HG03139 (cell line): ENCODE measurements at regions not wholly inside any gene's neighbourhood (a gene's known extent, or its start where the extent isn't known, plus 50 kb on each side); places are given as distances from the start of the nearest gene placed in this dataset.
"Not testable (repeated sequence)": the region's sequence is repeated elsewhere in the genome, so short reads cannot be mapped to it uniquely, and the experiment has no call there.

Experiments
- ATAC-seq: cut with Tn5 transposase; IDR thresholded peaks from one replicate; pipeline ENCODE4 v1.9.1; 2021; ENCODE audit not compliant: unreplicated experiment

DNA sequence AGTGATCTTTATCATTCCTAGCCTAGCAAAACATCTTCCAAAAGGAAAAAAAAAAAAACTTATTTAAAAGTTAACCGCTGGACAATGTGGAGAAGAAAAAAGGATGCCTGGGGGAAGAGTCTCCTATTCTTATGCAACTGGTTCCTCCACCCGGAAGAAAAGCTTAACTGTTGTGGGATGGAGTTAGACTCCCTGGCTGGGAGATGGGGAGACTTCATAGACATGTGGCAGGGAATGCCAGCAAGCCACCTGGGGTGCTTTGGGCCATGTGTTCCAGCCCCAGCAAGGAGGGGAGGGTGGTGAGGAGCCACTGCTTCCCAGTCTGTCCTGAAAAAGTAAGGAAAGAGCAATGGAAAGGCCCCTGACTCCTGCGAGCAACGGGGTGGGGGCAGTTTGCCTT, 119.4 kb upstream of the SPIN4 start:
- no peak for ATAC-seq

DNA sequence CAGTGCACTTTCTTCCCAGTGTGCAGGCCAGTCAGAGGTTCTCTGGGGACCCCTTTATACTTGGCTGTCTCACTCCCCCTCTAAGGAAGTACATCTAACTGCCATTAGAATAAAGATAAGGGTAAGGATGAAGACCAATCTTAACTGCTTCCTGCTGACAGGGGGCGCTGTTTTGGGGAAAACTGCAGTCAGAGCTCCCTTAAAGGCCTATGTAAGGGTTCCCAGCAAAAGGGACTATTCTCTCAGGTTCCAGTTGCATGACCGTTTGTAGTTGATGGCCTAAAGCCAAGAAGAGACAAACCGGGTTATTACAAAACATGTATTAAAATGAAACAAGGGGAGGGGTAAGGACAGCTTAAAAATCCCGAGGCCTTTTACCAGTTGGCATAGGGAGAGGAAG, 115.6 kb upstream of the SPIN4 start:
- no peak for ATAC-seq

DNA sequence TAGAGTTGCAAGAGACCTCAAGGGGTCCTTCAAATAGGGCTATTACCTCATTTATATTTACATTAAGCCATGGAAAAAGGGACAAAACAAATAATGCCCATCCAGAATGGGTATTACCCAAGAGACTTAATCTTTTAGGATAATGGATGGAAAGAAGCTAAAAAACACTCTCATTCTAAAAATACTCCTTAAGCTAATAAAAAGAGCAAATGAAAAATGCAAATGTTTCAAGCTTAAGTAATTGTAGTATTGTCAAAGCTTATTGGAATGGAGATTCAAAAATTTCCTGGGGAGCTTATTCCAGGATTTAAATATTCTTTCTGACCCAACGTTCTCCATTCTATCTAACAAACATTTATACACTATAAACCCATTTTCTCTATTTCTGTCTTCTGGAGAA, 107.8 kb upstream of the SPIN4 start:
- no peak for ATAC-seq

DNA sequence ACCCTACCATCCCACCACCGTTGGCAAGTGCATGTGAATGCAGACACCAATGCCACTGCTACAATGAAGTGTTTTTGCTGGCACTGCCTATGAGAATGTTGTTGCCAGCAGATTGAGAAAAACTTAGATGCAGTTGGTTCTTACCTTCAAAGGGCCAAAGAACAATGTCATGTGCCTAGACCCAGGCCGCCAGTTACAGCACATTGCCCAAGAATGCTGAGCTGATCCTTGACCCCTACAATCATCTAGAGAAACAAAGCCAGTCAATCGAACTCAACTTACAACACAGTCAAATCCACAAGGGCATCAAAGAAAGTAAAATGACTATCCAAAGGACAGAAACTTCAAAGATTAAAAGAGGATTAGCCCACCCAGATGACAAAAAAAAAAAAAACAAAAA, 102.4 kb upstream of the SPIN4 start:
- no peak for ATAC-seq

DNA sequence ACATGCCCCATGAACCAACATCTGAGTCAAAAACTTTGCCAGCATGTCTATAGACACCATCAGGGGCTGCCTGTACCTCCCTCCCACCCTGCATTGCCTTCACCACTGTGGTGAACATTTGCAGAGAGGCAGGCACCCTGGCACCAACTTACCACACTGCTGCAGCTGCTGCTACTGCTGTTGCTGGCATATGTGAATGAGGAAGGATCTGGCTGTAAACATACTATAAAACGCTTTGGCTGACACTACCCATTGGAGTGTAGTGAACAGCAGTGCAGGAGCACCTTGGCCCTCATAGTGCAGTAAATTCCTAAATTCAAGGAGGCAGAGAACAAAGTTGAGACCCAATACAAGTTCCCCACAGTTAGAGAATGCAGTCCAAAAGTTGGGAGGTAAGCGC, 90.6 kb upstream of the SPIN4 start:
- no peak for ATAC-seq

DNA sequence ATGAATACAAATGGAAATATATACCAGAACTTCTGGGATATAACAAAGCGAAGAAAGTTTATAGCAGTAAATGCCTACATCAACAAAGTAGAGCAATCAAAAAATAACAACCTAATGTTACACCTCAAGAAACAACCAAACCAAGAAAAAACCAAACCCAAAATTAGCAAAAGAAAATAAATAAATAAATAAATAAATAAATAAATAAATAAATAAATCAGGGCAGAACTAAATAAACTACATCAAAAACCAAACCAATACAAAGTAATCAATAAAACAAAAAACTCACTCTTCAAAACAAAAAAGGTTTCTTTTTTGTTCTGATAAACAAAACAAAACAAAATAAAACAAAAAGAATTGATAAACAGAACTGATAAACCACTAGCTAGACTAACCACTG, 88.4 kb upstream of the SPIN4 start:
- no peak for ATAC-seq

DNA sequence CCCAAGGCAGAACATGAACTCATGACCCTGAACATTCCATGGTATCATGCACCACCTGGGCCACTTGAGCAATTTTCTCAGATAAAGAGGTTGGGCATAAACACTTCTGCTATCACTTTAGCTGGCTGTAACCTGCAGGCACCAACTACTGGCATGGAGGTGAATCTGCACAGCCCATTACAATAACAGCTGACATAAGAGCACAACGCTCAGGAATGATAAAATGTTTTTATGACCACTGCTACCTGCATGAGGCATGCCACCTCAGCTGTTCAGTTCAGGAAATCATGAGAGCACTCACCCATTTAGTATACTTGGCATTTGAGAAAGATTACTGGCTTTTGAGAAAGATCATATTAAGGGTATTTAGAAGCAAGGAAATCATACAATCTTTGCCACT, 85.7 kb upstream of the SPIN4 start:
- ATAC-seq, result no peak

DNA sequence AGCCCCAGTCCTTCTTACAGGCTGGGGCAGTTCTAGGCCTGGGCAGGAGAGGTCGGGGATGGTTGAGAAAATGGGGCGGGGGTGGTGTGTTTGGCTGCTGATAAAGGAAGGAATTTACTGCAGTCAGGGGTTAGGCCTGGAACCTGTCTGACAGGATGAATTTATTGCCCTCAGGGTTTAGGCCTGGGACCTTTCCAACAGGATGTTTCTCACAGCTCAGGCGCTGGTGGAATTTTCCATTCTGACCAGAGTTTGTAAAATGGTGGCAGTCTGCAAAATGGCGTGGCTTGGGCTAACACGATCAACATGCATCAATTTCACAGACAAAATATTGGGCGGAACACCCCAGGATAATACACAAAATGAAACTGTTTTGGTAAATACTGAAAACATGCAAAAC, 83.5 kb upstream of the SPIN4 start:
- no peak for ATAC-seq

DNA sequence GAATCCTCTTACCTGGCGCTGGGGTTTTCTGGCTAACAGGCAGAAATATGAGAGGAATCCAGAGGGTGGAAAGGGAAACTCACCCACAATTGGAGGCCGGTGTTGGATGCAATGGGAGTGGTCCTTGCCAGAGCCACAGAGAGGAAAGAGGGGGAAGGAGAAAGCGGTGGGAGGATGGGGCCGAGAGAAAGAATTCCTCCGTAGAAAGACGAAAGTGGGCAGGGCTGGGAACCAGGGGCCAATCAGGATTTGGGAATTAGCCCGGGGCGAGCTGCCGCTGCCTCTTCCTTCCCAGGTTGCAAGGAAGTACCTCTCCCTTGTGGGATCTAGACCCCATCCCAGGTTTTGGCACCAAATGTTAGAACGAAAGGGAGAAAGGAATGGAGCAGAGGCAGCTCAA, 83.1 kb upstream of the SPIN4 start:
- ATAC-seq, result no peak

DNA sequence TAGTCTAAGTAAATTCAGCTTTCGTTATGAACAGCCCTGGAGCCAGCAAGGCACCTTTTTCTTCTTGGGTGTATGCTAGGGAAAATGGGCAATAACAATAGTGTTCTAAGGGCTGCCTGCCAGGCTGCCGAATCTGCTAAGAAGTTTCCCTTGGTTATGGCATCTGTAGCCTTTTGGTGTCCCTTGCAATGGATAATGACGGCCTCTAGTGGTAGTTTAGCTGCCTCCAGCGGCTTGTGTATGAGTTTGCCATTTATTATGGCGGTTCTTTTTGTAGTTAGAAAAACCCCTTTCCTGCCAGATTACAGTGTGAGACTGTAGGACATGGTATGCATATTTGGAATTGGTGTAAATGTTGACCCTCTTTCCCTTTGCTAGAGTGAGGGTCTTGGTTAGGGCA, 78.9 kb upstream of the SPIN4 start:
- ATAC-seq, result no peak

DNA sequence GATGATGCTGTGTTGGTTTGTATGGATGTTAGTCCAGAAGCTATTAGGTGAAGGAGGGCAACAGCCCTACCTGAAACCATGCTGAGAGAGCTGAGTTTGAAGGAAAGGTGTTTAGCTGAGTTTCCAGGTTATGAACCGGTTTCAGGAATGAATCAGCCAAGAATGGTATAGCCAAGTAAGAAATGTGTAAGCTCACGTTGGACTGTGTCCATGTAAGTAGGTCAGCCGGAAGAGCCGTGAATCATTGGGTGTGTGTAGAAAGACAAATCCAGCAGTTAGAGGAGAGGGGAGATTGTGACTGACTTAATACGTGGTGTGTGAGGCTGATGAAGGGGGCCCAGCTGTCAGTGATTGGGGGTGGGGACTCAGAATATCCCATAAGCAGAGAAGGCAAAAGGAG, 77.2 kb upstream of the SPIN4 start:
- no peak for ATAC-seq

DNA sequence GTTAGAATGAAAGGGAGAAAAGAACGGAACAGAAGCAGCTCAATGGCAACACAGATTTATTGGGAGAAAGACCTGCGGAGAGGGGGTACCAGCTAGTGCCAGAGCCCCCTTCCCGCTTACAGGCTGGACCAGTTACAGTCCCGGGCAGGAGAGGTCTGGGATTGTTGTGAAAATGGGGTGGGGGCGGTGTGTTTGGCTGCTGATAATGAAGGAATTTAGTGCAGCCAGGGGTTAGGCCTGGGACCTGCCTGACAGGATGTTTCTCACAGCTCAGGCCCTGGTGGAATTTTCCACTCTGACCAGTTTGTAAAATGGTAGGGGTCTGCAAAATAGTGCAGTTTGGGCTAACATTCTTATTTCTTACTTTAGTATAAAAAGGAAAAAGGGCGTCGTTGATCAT, 75.4 kb upstream of the SPIN4 start:
- no peak for ATAC-seq

DNA sequence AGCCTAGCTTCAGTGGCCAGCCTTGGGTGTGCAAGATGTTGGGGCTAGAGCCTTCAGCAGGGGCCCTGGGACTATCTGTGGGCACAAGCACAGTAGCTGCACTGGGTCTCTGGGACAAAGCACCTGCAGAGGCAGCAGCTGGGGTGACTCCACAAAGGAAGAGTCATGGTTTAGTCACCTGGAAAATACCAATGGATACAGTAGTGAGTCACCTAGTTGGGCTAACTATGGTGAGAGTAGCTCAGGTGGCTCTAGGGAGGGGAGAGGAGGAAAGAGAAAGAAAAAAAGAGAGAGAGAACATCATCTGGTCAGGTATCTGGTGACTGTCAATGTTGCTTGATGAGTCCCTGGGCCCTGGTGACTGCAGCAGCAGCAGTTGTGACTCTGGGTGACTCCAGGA, 72.9 kb upstream of the SPIN4 start:
- no peak for ATAC-seq

DNA sequence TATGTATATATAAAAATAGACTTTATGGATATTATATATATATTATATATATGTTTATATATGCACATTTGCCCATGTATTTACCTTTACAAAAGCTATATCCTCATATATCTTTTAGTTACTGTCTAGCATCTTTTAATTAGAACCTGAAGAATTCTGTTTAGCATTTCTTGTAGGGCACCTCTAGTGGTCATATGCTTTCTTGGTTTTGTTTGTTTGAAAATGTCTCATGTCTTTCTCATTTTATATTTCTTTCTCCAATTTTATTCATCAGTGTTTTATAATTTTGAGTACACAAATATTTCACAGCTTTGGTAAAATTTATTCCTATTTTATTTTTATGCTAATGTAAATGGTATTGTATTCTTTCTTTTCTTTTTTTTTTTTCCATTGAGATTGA, 70.3 kb upstream of the SPIN4 start:
- no peak for ATAC-seq

DNA sequence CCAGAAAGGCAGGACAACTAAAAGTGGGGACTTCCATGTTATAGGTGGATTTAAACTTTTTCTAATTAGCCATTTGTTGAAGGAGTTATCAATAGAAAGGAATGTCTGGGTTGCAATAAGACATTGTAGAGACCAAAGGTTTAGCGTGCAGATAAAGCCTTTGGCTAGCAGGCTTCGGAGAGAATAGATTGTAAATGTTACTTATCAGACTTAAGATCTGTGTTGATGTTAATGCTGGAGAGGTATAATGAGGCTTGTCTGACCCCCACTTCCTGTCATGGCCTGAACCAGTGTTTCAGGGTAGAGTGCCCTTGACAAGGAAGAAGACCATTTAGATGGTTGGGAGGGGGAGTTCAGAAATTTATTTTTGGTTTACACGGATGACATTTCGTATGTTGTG, 67.1 kb upstream of the SPIN4 start:
- no peak for ATAC-seq

DNA sequence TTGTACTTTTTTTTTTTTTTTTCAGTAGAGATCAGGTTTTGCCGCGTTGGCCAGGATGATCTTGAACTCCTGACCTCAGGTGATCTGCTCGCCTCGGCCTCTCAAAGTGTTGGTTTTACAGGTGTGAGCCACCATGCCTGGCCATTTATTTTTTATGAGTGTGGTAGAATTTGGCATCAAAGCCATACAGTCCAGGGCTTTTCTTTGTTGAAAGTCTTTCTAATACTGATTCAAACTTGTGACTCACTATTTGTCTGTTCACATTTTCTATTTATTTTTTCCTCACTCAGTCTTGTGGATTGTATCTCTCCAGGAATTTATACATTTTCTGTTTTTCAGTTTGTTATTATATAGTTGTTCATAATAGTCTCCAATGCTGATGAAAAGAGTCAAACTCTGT, 66.5 kb upstream of the SPIN4 start:
- ATAC-seq, result no peak

DNA sequence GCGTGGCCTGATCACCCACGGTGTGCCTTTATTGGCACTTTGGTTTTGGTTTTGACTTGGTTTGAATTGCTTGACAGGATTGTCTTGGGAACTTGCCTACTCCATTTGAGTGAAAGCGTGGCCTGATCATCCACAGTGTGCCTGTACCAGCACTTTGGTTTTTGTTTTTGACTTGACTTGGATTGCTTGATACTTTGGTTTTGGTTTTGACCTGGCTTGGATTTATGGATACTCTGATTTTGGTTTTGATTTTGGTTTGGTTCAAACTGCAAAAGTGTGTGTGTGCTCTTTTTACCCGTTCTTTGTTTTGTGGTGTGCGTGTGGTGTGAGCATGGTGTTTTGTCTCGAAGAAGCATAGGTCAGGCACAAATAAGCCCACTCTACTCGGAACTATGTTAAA, 58.8 kb upstream of the SPIN4 start:
- ATAC-seq, result not testable (repeated sequence)

DNA sequence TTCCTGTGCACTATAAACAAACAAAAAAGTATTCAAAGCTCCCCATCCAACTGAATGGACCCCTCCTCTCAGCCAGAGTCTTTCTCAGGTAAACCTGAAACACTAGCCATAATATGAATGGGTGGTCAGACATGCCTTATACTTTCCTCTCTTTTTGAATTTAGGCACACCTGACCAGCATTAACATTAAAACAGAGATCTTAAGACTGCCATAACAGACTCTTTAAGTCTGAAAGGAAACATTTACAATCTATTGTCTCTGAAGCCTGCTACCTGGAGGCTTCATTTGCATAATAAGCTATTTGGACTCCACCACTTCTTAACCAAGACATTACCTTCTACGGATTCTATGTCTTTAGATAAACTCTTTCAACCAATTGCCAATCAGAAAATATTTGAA, 56.9 kb upstream of the SPIN4 start:
- no peak for ATAC-seq

DNA sequence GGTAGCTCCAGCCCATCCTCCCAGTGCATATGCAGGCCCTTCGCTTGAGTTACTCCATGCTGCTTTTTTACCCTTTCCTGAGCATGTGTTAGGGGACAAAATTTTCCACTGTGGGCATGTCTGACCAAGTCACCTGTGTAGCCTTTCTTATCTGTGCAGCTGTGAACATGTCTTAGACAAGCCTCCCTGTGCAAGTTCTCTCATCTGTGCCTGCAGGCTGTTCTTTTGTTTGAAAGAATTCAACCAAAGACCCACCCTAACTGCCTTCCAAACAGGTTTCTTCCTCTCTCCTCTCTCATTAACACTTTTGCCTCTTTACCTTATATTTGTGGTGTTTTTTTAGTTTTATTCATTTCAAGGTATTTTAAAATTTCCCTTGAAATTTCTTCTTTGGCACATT, 53.2 kb upstream of the SPIN4 start:
- ATAC-seq, result no peak

DNA sequence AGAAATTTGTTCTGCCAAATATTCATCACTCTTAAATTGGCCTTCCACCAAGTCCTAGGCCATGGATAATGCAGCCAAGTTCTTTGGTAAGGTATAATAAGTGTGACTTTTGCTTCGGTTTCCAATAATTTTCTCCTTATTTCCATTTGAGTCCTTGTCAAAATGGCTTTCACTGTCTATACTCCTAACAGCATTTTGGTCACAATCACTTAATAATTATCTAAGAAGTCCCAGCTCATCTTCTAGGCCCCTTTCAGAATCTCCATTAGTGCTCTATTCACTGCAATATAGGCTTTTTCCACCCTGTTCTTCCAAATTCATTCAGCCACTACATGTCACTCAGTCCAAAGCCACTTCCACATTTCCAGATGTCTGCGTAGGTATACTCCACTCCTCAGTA, 51.0 kb upstream of the SPIN4 start:
- ATAC-seq, result no peak
